Panc1 (cell line): ENCODE measurements at regions not wholly inside any gene's neighbourhood (a gene's known extent, or its start where the extent isn't known, plus 50 kb on each side); places are given as distances from the start of the nearest gene placed in this dataset.

Experiments
- ATAC-seq: fragments of 200-7000 bp; cut with Tn5 transposase; 2 replicates; pipeline ENCODE4 v1.9.1; 2020; ENCODE audit warnings: mild to moderate bottlenecking, moderate library complexity
- BruUV-seq: library from RNA; stranded (reverse); fragments of 400-500 nt; replicated peaks from 2 replicates; lab custom pipeline; 2021; lab: Mats Ljungman, UMichigan
- CTCF ChIA-PET: fragments of 300-600 bp; sonication (Branson Sonifier 250); formaldehyde crosslinking; loops from one replicate; lab custom pipeline; 2022; ENCODE audit warnings: antibody characterized with exemption; lab: Charles Lee
- POLR2A ChIA-PET: fragments of 300-600 bp; sonication (Branson Sonifier 250); formaldehyde crosslinking; loops from one replicate; lab custom pipeline; 2022; ENCODE audit warnings: antibody characterized with exemption; lab: Charles Lee
- DNase-seq: peaks from one replicate; pipeline ENCODE4 v3.0.0-alpha.2; 2010; ENCODE audit warnings: low read depth, low spot score
- H3K27ac ChIP-seq: 2 replicates; pipeline ENCODE4 v1.5.1; 2011; ENCODE audit warnings: mild to moderate bottlenecking, low read length, inconsistent platforms
- H3K27me3 ChIP-seq: fragments of 200-500 bp; sonication (Bioruptor generic); 2 replicates; pipeline ENCODE4 v1.6.0; 2014; ENCODE audit warnings: low read length, inconsistent platforms; ENCODE audit not compliant: control insufficient read depth, insufficient read depth
- H3K36me3 ChIP-seq: fragments of 200-500 bp; sonication (Bioruptor generic); 2 replicates; pipeline ENCODE4 v1.5.1; 2014; ENCODE audit warnings: inconsistent platforms, mild to moderate bottlenecking, low read length, moderate library complexity; ENCODE audit not compliant: control insufficient read depth, insufficient read depth
- H3K4me1 ChIP-seq: 2 replicates; pipeline ENCODE4 v1.5.1; 2011; ENCODE audit warnings: inconsistent platforms, mild to moderate bottlenecking, low read length, moderate library complexity; ENCODE audit not compliant: control insufficient read depth, insufficient read depth
- H3K4me3 ChIP-seq, 2 experiments: 2 replicates each; pipeline ENCODE4 v1.5.1; 2011 to 2012; ENCODE audit warnings: low read depth in 2 of 2, low read length in 2 of 2, mild to moderate bottlenecking in 2 of 2, inconsistent platforms in 1 of 2, moderate library complexity in 1 of 2
- H3K9me3 ChIP-seq: fragments of 200-500 bp; sonication (Bioruptor generic); 2 replicates; pipeline ENCODE4 v1.5.1; 2014; ENCODE audit warnings: low read depth, mild to moderate bottlenecking, inconsistent platforms, low read length, moderate library complexity; ENCODE audit not compliant: control insufficient read depth, insufficient read depth
- CTCF ChIP-seq: fragments of 450-650 bp; IDR thresholded peaks from 2 replicates; pipeline ENCODE4 v1.5.1; 2017; ENCODE audit warnings: mild to moderate bottlenecking
- POLR2AphosphoS5 ChIP-seq: IDR thresholded peaks from 2 replicates; pipeline ENCODE4 v1.6.1; 2012; ENCODE audit warnings: mild to moderate bottlenecking, low read depth, low read length, moderate library complexity
- REST ChIP-seq, 2 experiments: IDR thresholded peaks; 2 replicates each; pipeline ENCODE4 v1.6.1; 2011 to 2012; ENCODE audit warnings: low read depth in 2 of 2, control low read depth in 1 of 2, low read length in 1 of 2, mild to moderate bottlenecking in 1 of 2, moderate library complexity in 1 of 2; ENCODE audit not compliant: insufficient read depth in 1 of 2
- SIN3A ChIP-seq: IDR thresholded peaks from 2 replicates; pipeline ENCODE4 v1.6.1; 2012; ENCODE audit warnings: low read depth, mild to moderate bottlenecking, low read length, moderate library complexity, borderline replicate concordance; ENCODE audit not compliant: insufficient read depth
- TCF7L2 ChIP-seq: IDR thresholded peaks from 2 replicates; pipeline ENCODE4 v1.6.1; 2011; ENCODE audit warnings: mild to moderate bottlenecking, low read depth, low read length, inconsistent platforms
- in situ Hi-C: cut with HindIII; loops from 2 replicates; pipeline ENCODE4 v1.10.0; 2016; ENCODE audit warnings: low sequenced_read_pairs, low pct_unique_long_range_greater_than_20kb
- intact Hi-C: fragments of 100-400 bp; cut with micrococcal nuclease; formaldehyde crosslinking; loops from one replicate; pipeline ENCODE4 v1.10.0; 2022; ENCODE audit not compliant: unreplicated experiment

GRCh38 chr7:25776744-25777123, 375.3 kb upstream of the NFE2L3 start:
- TF ChIP-seq CTCF = no peak
- TF ChIP-seq SIN3A = no peak
- no peak for TF ChIP-seq REST (IDR thresholded peaks at IDR 0.05; ENCODE audit: insufficient read depth in 1 of 2, low read depth in 2 of 2, low read length in 1 of 2)
- no peak for TF ChIP-seq POLR2AphosphoS5
- no peak for TF ChIP-seq TCF7L2
- BruUV-seq = no TSS peak
- CTCF ChIA-PET = no interaction called here
- H3K36me3 ChIP-seq = no peaks in the 10 kb centered on the region
- intact Hi-C loops = no loop called here
- no peak overlapping the region for H3K4me3 ChIP-seq
- no peak overlapping the region for H3K27ac ChIP-seq
- POLR2A ChIA-PET = no interaction called here
- no peaks in the 10 kb centered on the region for H3K9me3 ChIP-seq
- in situ Hi-C loops = no loop called here
- no peaks in the 10 kb centered on the region for H3K27me3 ChIP-seq
- H3K4me1 ChIP-seq = no peaks in the 10 kb centered on the region
- DNase-seq = no peak
- no peak for ATAC-seq

GRCh38 chr7:25777969-25778708, 373.9 kb upstream of the NFE2L3 start:
- POLR2A ChIA-PET = interaction anchor here (0.7 kb wide), 1 partner anchor 396 kb away, joined by 3 read pairs; no protein-coding TSS in a partner anchor
- Histone ChIP-seq H3K4me1 (no peaks in the 10 kb centered on the region), H3K36me3 (no peaks in the 10 kb centered on the region), H3K9me3 (no peaks in the 10 kb centered on the region), H3K27me3 (no peaks in the 10 kb centered on the region), H3K27ac (no peak overlapping the region), H3K4me3 (no peak overlapping the region)
- CTCF ChIA-PET = no interaction called here
- in situ Hi-C loops = no loop called here
- no TSS peak for BruUV-seq
- DNase-seq (no peak), ATAC-seq (no peak)
- intact Hi-C loops = no loop called here
- TF ChIP-seq POLR2AphosphoS5 = no peak
- TF ChIP-seq SIN3A = no peak
- no peak for TF ChIP-seq TCF7L2
- TF ChIP-seq CTCF = no peak
- no peak for TF ChIP-seq REST (IDR thresholded peaks at IDR 0.05; ENCODE audit: insufficient read depth in 1 of 2, low read depth in 2 of 2, low read length in 1 of 2)
